GM23248 (cell line): ENCODE measurements at regions not wholly inside any gene's neighbourhood (a gene's known extent, or its start where the extent isn't known, plus 50 kb on each side); places are given as distances from the start of the nearest gene placed in this dataset.

Source experiments
- DNase-seq: peaks from one replicate; pipeline ENCODE4 v3.0.0-alpha.2; 2015
- H2AFZ ChIP-seq: fragments of 200-600 bp; sonication (generic); 2 replicates; pipeline ENCODE4 v1.6.1; 2016; ENCODE audit warnings: antibody characterized with exemption
- H3F3A ChIP-seq: fragments of 200-600 bp; sonication (generic); 2 replicates; pipeline ENCODE4 v1.6.1; 2016; ENCODE audit warnings: mild to moderate bottlenecking, antibody characterized with exemption, mixed run types; ENCODE audit not compliant: insufficient read depth
- H3K27ac ChIP-seq: fragments of 200-600 bp; sonication (generic); 2 replicates; pipeline ENCODE4 v1.5.1; 2016; ENCODE audit warnings: mild to moderate bottlenecking
- H3K27me3 ChIP-seq: fragments of 200-600 bp; sonication (generic); replicated peaks from 2 replicates; pipeline ENCODE4 v1.6.1; 2016; ENCODE audit warnings: mild to moderate bottlenecking; ENCODE audit not compliant: insufficient read depth
- H3K36me3 ChIP-seq: fragments of 200-600 bp; sonication (generic); 2 replicates; pipeline ENCODE4 v1.6.1; 2016; ENCODE audit warnings: low read depth, mild to moderate bottlenecking
- H3K4me1 ChIP-seq: fragments of 200-600 bp; sonication (generic); 2 replicates; pipeline ENCODE4 v1.6.1; 2016; ENCODE audit warnings: mild to moderate bottlenecking; ENCODE audit not compliant: insufficient read depth
- H3K4me2 ChIP-seq: fragments of 200-600 bp; sonication (generic); one replicate; pipeline ENCODE4 v1.6.1; 2016; ENCODE audit warnings: mild to moderate bottlenecking; ENCODE audit not compliant: unreplicated experiment
- H3K4me3 ChIP-seq: fragments of 200-600 bp; sonication (generic); 2 replicates; pipeline ENCODE4 v1.5.1; 2016; ENCODE audit warnings: mild to moderate bottlenecking
- H3K79me2 ChIP-seq: fragments of 200-600 bp; sonication (generic); 2 replicates; pipeline ENCODE4 v1.6.1; 2016; ENCODE audit warnings: mild to moderate bottlenecking; ENCODE audit not compliant: insufficient read depth
- H3K9ac ChIP-seq: fragments of 200-600 bp; sonication (generic); 2 replicates; pipeline ENCODE4 v1.6.1; 2016; ENCODE audit warnings: mild to moderate bottlenecking
- H3K9me2 ChIP-seq: fragments of 200-600 bp; sonication (generic); 2 replicates; pipeline ENCODE4 v1.6.1; 2016; ENCODE audit warnings: mixed run types, mild to moderate bottlenecking, moderate library complexity; ENCODE audit not compliant: insufficient read depth
- H3K9me3 ChIP-seq: fragments of 200-600 bp; sonication (generic); one replicate; pipeline ENCODE4 v1.6.1; 2017; ENCODE audit warnings: low read depth
- H4K20me1 ChIP-seq: fragments of 200-600 bp; sonication (generic); 2 replicates; pipeline ENCODE4 v1.6.0; 2016; ENCODE audit not compliant: insufficient read depth
- EZH2 ChIP-seq: fragments of 200-600 bp; sonication (generic); IDR thresholded peaks from 2 replicates; pipeline ENCODE4 v1.6.1; 2018; ENCODE audit warnings: antibody characterized with exemption, mild to moderate bottlenecking; ENCODE audit not compliant: insufficient read depth, poor library complexity, severe bottlenecking
- EZH2phosphoT487 ChIP-seq: fragments of 200-600 bp; sonication (generic); IDR thresholded peaks from 2 replicates; pipeline ENCODE4 v1.6.1; 2018; ENCODE audit warnings: antibody characterized with exemption, moderate library complexity, mild to moderate bottlenecking, low read depth; ENCODE audit not compliant: insufficient read depth
- WGBS, 2 experiments: methylation state at CpG; one replicate each; pipeline ENCODE4 v1.1.6; 2015 to 2017; ENCODE audit warnings: low lambda C conversion rate in 2 of 2, low coverage in 1 of 2; ENCODE audit errors: missing lambda C conversion rate in 2 of 2; 5-methylcytosine and 5-hydroxymethylcytosine counted together
- in situ Hi-C: fragments of 300-500 bp; cut with MboI; formaldehyde crosslinking; loops from 2 replicates; pipeline ENCODE4 v1.15.0; 2020

DNA sequence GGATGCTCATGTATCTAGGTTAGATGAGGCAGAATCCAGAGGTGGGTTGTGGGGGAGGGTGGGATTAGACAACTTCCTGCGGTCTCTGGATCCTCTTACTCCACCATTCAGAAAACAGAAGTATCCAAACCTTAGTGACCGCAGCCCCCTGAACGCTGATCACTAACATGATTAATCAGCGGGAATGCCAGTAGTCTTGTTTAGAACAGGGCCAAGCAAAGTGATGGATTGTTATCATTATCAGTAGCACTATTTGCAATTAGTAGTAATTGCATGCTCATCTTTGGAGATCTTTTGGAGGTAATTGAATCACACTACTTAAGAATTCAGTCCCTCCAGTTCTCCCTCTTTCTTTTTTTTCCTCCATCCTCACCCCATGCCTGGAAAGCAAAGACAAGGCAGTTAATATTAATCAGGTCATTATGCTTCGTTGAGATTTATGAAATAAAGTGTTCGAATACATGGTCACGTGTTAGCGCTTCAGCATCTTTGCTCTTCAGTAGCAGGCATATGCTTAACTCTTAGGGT is 182.8 kb upstream of the NTF3 start:
- DNase-seq: no peak
- no peak overlapping the region for H3K4me2 ChIP-seq
- H3K9me3 ChIP-seq: no peaks in the 10 kb centered on the region
- H3K27me3 ChIP-seq: no peaks in the 10 kb centered on the region; the same call in 1 of the 2 replicates
- H3K27ac ChIP-seq: no peak overlapping the region
- H3K79me2 ChIP-seq: no peaks in the 10 kb centered on the region
- no peak overlapping the region for H3K4me3 ChIP-seq
- no peaks in the 10 kb centered on the region for H4K20me1 ChIP-seq
- TF ChIP-seq EZH2 (no peak), EZH2phosphoT487 (no peak)
- H3F3A ChIP-seq: no peaks in the 10 kb centered on the region
- H3K4me1 ChIP-seq: no peaks in the 10 kb centered on the region
- H2AFZ ChIP-seq: no peak overlapping the region
- in situ Hi-C loops: no loop called here
- H3K36me3 ChIP-seq: no peaks in the 10 kb centered on the region
- WGBS, 2 experiments: 53 to 57% methylated on average over 8 of the region's 8 CpGs
- H3K9me2 ChIP-seq: no peaks in the 10 kb centered on the region
- no peak overlapping the region for H3K9ac ChIP-seq

DNA sequence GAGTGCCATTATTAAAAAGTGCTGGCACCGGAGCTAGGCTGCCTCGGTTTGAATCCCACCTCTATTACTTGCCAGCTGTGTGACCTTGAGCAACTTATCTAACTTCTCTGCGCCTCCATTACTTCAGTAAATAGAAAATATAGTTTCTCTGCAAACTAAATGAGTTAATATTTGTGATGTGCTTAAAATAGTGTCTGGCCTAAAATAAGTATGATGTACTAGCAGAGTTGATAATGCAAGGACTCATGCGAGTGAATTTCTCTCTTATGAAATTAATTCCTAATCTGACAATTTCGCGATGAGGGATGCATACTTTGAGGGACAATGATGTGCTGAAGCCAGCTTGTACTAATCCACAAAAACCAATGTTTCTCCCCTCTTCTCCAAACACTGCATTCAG is 180.8 kb upstream of the NTF3 start:
- no peak for DNase-seq

DNA sequence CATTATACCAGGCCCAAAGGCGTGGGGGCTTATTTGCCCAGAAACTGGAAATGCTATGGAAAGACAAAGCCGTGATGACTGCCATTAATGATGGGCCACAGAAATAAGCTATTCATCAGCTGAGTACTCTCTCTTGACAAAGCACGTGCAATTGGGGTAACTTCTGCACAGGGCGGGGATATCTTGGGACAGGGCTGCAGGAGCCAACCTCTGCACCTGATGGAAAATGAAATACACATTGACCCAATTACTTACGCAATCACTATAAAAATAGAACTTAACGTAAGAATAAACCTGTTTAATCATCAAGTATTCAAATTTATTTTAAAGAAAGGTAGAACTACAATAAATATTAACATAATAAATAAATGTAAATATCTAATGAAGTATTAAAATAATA is 180.1 kb upstream of the NTF3 start:
- peaks cover 3% of the 10 kb centered on the region; the same call in 1 of the 2 replicates for H3K27me3 ChIP-seq
- H3K4me3 ChIP-seq: no peak overlapping the region
- no peaks in the 10 kb centered on the region for H4K20me1 ChIP-seq
- no peak overlapping the region for H3K4me2 ChIP-seq
- TF ChIP-seq EZH2phosphoT487: no peak
- TF ChIP-seq EZH2: no peak
- DNase-seq: no peak
- in situ Hi-C loops: no loop called here
- H3K36me3 ChIP-seq: no peaks in the 10 kb centered on the region
- 62 to 66% methylated on average over 6 of the region's 6 CpGs for WGBS, 2 experiments
- H3K79me2 ChIP-seq: no peaks in the 10 kb centered on the region
- H3K9me3 ChIP-seq: no peaks in the 10 kb centered on the region
- H3K9me2 ChIP-seq: no peaks in the 10 kb centered on the region
- H3K27ac ChIP-seq: no peak overlapping the region
- H3K9ac ChIP-seq: no peak overlapping the region
- no peaks in the 10 kb centered on the region for H3F3A ChIP-seq
- H2AFZ ChIP-seq: no peak overlapping the region
- no peaks in the 10 kb centered on the region for H3K4me1 ChIP-seq

More for the DNA sequence above, 180.8 kb upstream of the NTF3 start:
- 78 to 79% methylated on average over 6 of the region's 6 CpGs for WGBS, 2 experiments
- no peak overlapping the region for H3K9ac ChIP-seq
- no peaks in the 10 kb centered on the region for H3K36me3 ChIP-seq
- H3K4me1 ChIP-seq: no peaks in the 10 kb centered on the region
- H3K27ac ChIP-seq: no peak overlapping the region
- H3K4me2 ChIP-seq: no peak overlapping the region
- H3K9me3 ChIP-seq: no peaks in the 10 kb centered on the region
- H3K9me2 ChIP-seq: no peaks in the 10 kb centered on the region
- TF ChIP-seq EZH2 (no peak), EZH2phosphoT487 (no peak)
- in situ Hi-C loops: no loop called here
- no peak overlapping the region for H2AFZ ChIP-seq
- H3F3A ChIP-seq: no peaks in the 10 kb centered on the region
- no peaks in the 10 kb centered on the region for H4K20me1 ChIP-seq
- H3K27me3 ChIP-seq: no peaks in the 10 kb centered on the region; the same call in 1 of the 2 replicates
- no peaks in the 10 kb centered on the region for H3K79me2 ChIP-seq
- no peak overlapping the region for H3K4me3 ChIP-seq

DNA sequence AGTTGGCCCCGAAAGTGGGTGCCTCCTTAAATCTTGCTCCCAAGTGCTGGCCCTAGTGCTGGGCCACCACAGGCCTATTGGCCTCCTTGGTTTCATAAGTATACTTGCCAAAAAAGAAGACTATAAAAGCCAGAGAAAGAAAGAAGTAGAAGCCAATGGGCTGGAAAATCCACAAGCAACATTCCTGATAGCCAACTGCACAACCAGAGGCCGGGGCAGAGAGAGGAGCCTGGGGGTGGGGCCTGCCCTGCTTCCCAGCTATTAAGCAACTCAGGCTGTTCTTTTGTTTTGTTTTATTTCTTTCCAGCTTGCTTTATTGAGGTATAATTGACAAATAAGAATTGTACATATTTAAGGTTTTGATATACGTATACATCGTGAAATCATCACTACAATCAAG is 177.2 kb upstream of the NTF3 start:
- Histone ChIP-seq H3K4me1 (peaks cover 14% of the 10 kb centered on the region), H3K4me3 (no peak overlapping the region), H3K4me2 (no peak overlapping the region), H3K9me2 (no peaks in the 10 kb centered on the region), H3K9me3 (no peaks in the 10 kb centered on the region), H4K20me1 (no peaks in the 10 kb centered on the region), H3K36me3 (no peaks in the 10 kb centered on the region), H3K27me3 (0 out of 2 replicates have a peak, but pooled peaks cover 3% of the 10 kb centered on the region), H3K27ac (no peak overlapping the region), H3F3A (peaks cover 16% of the 10 kb centered on the region), H3K79me2 (no peaks in the 10 kb centered on the region), H2AFZ (no peak overlapping the region), H3K9ac (no peak overlapping the region)
- in situ Hi-C loops: no loop called here
- TF ChIP-seq EZH2 (no peak), EZH2phosphoT487 (no peak)
- 23 to 28% methylated on average over 4 of the region's 4 CpGs for WGBS, 2 experiments
- peak; percentile 24 for DNase-seq
